Endothelial cell of umbilical vein (primary cell): ENCODE measurements at regions not wholly inside any gene's neighbourhood (a gene's known extent, or its start where the extent isn't known, plus 50 kb on each side); places are given as distances from the start of the nearest gene placed in this dataset.

ENCODE experiments used
- CTCF ChIP-seq, 2 donors: IDR thresholded peaks; 1 replicate in 1 of 2; 2 replicates in 1 of 2; pipeline ENCODE4 v1.5.1; 2011; ENCODE audit warnings: low read length in 2 of 2, mild to moderate bottlenecking in 2 of 2, moderate library complexity in 2 of 2, control low read depth in 1 of 2, inconsistent platforms in 1 of 2, low read depth in 1 of 2; ENCODE audit not compliant: insufficient read depth in 1 of 2; ENCODE audit errors: extremely low read depth in 1 of 2
- EZH2 ChIP-seq: IDR thresholded peaks from 2 replicates; pipeline ENCODE4 v1.6.1; 2012; ENCODE audit warnings: borderline replicate concordance, low read depth, mild to moderate bottlenecking, moderate library complexity, low read length, inconsistent platforms; ENCODE audit not compliant: severe bottlenecking
- FOS ChIP-seq: IDR thresholded peaks from 2 replicates; pipeline ENCODE4 v1.6.1; 2011; ENCODE audit warnings: mild to moderate bottlenecking, low read length, moderate library complexity, borderline replicate concordance; ENCODE audit not compliant: insufficient read depth
- JUN ChIP-seq: IDR thresholded peaks from 2 replicates; pipeline ENCODE4 v1.6.1; 2011; ENCODE audit warnings: borderline replicate concordance, low read depth; ENCODE audit not compliant: insufficient read length, insufficient read depth
- MAX ChIP-seq: IDR thresholded peaks from 2 replicates; pipeline ENCODE4 v1.6.1; 2011; ENCODE audit not compliant: insufficient read depth, insufficient read length
- MYC ChIP-seq: IDR thresholded peaks from one replicate; pipeline ENCODE4 v1.6.1; 2011; ENCODE audit warnings: mild to moderate bottlenecking, low read depth, low read length
- POLR2A ChIP-seq: IDR thresholded peaks from 2 replicates; pipeline ENCODE4 v1.6.1; 2012; ENCODE audit warnings: low read depth, mild to moderate bottlenecking, control low read depth, low read length
- POLR2AphosphoS5 ChIP-seq: IDR thresholded peaks from 2 replicates; pipeline ENCODE4 v1.6.1; 2012; ENCODE audit warnings: low read depth, mild to moderate bottlenecking, control low read depth, low read length, moderate library complexity; ENCODE audit not compliant: insufficient read depth

GRCh38 chr6:122114717-122115116 is 284.7 kb upstream of the HSF2 start:
- TF ChIP-seq CTCF (IDR thresholded peaks at IDR 0.05; ENCODE audit: extremely low read depth in 1 of 2, insufficient read depth in 1 of 2, low read depth in 1 of 2, low read length in 2 of 2), result no peak
- no peak for TF ChIP-seq POLR2AphosphoS5
- no peak for TF ChIP-seq POLR2A
- no peak for TF ChIP-seq EZH2
- no peak for TF ChIP-seq MAX
- TF ChIP-seq FOS, result no peak
- TF ChIP-seq MYC, result no peak
- TF ChIP-seq JUN, result no peak
